NCI-H69 (cell line): ENCODE measurements at regions not wholly inside any gene's neighbourhood (a gene's known extent, or its start where the extent isn't known, plus 50 kb on each side); places are given as distances from the start of the nearest gene placed in this dataset.
A peak's percentile ranks its signal among the peaks of the same experiment; 100 is the strongest.

Experiments
- DNase-seq: peaks from one replicate; lab custom pipeline; 2025; lab: John Stamatoyannopoulos, UW

DNA sequence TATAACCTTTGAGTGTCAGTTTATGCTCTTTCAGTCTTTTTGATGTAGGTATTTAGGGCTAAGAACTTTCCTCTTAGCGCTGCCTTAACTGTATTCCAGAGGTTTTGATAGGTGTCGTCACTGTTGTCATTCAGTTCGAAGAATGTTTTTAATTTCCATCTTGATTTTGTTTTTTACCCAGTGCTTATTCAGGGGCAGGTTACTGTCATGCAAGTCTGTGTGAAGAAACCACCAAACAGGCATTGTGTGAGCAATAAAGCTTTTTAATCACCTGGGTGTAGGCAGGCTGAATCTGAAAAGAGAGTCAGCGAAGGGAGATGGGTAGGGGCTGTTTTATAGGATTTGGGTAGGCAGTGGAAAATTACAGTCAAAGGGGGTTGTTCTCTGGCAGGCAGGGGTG lies 142.0 kb upstream of the USP9Y start:
- DNase-seq, result no peak

DNA sequence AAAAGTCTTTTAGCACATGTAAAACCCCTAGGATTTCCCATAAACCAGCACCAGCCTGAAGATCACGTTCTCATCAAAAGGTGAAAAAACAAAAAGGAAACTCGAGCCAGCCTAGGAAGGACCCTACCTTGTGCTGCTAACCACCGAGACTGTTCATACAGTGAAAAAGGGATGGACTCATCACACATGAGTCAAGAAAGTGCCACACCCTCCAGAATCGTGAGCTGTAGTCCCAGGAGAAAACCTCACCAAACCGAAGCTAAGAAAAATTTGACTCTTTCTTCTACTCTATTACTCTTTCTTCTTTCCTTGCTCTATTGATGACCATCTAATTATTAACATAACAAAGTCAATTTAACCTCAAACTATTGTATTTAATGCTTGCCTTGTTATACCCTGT lies 124.8 kb upstream of the USP9Y start:
- DNase-seq, result no peak

DNA sequence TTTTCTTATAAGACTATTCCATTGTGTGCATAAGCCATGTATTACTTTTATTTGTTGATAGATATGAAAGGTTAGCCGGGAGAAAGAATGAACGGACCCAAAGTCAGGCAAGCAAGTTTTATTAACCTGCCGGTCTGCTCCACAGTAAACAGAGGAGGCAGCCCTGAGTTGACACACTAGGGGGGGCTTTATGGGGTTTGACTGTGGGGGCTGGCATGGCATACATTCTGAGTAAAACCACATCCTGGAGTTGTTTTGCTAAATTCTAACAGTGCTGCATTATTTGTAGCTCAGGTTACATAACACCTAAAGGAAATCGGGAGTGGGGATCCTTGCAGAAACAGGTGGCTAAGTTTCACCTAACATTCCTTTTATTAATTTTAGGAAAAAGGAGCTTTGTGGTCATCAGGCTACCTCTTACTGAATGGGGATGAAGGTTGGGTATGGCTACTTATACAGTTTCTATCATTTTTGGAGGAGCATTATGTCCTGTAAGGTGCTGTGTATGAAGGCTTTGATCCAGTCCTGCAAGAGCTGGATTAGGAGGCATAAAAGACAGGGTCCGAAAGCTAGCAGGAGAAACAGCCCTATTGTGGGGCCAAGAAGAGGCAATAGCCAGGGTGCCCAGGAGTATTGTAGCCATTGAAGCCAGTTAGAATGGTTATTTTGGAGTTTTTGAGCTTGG lies 107.4 kb upstream of the USP9Y start:
- DNase-seq, result no peak

DNA sequence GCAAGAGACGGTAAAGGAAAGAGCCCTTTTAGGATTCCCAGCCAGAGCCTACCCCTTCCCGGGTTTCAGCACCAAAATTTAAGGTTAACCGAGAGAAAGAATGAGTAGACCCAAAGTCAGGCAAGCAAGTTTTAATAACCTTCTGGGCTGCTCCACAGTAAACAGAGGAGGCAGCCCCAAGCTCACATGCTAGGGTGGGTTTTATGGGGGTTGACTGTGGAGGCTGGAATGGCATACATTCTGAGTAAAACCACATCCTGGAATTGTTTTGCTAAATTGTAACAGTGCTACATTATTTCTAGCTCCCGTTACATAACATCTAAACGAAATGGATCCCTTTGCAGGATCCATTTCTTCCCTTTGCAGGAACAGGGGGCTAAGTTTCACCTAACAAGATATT lies 102.2 kb upstream of the USP9Y start:
- no peak for DNase-seq

DNA sequence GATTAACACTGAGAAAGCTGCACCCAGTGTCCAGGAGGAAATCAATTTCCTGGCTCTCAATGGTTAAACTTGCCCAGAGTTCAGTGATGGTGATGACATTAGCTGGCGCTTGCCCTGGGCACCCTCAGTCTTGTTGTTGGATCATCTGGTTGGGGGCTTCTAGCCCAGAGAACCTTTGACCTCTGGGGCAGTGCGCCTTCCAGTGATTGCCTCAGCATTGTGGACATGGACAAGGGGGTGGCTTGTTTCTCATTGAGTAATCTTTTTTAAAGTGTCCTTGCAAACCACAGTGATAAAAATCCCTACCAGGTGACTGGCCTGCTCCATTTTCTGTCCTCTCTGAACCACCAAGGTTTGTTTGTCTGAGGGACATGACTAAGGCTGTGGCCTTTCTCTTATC lies 95.6 kb upstream of the USP9Y start:
- DNase-seq, result no peak

DNA sequence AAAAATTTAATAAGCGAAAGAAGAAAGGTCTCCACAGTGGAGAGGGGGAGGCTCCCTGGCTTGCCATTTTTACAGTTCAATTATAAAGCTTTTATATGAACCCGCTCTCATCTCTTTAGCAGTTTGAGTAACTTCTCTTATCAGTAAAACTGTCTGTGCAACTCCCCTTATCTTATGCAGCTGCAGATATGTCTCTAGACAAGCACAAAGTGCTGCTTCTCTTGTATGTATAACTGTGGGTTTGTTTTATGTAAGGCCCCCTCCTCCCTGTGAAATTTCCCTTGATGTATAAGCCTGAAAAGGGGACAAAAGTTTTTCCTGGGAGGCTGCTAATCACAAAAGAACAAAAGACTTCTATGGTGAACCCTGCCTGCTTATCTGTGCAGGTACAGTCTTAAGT lies 90.2 kb upstream of the USP9Y start:
- no peak for DNase-seq

DNA sequence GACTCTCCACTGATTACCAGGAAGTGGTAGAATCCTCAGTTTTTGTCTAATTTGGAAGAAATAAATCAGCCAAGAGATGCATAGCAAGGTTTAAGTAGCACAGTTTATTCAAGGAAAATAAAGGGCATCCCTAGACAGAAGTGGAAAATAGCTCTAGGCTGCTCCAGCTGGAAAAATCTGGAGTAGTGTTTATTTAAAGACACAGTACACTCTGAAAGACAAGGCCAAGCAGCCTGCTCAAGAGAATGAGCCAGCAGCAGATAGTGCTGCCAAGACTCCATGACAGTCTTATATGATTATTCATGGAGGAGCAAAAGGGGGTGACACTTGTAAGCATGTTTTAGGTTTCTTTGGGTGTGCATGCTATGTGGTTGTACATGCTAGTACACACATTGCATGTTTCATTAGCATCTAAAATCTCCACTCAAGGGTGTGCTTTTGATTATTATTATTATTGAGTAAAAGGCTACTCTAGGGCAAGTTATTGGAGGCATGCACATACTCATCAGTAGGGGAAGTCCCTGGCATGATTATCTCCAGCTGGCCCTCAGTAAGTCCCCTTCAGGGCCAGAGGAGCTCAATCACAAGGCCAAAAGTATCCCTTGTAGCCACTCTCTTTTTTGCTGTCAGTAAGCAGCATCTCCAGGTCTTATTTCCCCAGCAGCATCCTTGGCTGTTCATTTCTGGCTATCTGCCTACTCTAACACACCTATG lies 85.1 kb upstream of the USP9Y start:
- no peak for DNase-seq

DNA sequence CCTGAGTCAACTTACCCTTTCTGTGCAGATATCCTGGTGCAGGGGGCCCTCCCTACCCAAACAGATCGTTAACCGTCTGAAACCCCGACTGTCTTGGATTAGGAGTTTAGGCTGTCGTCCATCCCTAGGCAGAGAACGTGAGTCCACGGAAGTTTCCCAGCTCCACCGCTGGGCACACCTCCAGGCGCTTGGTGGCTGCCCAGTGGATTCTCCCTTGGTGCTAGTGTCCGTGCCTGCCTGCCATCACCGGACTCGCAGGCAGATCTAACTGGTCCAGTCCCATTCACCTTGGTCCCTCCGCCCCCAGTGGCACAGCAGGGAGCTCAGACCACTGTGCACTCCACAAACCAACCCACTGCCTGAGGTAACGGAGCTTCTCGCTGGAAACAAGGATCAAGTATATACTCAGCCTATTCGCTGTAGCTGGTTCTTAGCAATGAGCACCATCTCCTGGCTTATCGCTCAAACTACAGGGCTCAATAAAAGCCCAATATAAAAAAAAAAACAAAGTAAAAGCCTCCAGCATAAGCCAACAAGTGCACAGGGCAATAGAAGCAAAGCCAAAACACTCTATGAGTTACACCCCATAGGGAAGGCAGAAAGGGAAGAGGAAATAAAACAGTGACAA lies 79.5 kb upstream of the USP9Y start:
- DNase-seq, result peak; percentile 24

DNA sequence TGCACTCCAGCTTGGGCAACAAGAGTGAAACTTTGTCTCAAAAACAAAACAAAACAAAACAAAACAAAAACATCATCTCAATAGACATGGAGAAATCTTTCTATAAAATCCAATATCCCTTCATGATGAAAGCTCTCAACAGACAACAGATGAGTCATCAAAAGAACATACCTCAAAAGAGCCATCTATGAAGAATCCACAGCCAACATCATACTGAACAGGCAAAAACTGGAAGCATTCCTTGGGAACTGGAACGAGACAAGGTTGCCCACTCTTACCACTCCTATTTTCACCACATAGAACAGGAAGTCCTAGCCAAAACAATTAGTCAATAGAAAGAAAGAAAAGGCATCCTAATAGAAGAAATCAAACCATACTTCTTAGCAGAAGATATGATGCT lies 77.8 kb upstream of the USP9Y start:
- no peak for DNase-seq

DNA sequence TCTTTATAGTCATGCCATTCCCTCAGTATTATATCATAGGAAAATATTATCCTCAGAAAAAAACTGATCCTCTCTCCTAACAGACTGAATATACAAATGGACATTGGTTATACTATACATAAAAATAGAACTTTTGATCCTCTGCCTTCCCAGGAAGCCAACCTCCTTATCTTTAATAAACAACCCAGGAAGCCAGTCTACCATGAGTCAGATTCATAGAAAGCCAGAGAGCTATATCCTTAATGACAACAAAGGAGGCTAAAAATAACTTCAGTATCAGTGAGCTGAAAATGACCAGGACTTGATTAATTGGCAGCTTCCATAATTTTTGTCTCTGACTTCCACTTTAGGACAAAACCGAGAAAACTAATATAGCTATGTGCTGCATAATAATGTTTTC lies 58.0 kb upstream of the USP9Y start:
- DNase-seq, result no peak

DNA sequence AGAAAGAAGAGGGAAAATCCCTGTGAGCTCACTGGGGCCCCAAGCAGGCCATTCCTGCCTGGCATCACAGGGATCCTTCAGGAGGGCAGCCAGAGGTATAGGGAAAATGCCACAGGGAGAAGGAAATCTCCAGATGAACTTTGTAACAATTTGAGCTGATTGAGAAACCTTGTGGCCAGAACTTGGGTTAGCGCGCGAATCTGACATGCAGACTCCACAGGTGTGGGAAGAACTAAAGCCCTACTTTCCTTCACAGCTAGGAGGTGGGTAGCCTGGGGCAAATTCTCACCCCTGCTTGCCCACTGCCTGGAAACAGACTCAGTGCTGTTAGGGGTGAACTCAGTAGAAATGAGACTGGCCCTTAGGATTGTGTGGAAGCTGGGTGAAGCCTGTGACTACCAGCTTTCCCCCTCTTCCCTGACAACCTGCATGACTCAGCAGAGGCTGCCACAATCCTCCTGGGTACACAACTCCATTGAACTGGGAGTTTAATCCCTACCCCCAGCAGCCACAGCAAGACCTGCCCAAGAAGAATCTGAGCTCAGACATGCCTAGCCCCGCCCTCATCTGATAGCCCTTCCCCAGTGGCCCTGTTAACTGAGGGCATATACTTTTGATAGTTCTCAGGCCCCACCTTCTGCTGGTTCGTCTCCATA lies 57.2 kb upstream of the USP9Y start:
- no peak for DNase-seq

DNA sequence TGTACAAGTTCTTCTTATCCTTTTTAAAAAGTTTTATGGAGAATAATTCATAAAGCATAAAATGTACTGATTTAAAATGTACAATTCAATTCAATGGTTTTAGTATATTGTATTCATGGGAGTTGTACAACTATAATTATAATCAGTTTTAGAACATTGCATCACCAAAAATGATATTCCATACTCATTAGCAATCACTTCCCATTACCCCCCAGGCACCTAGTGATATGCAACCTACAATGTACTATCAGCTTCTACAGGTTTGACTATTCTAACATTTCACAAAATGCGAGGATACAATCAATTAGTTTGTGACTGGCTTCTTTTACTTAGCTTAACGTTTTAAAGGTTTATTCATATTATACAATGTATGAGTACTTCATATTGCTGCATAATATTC lies 49.9 kb upstream of the USP9Y start:
- no peak for DNase-seq
